ENCODE measurements at regions not wholly inside any gene's neighbourhood (a gene's known extent, or its start where the extent isn't known, plus 50 kb on each side); places are given as distances from the start of the nearest gene placed in this dataset.

GRCh38 chr16:51864575-51864974, 682.4 kb downstream of the TOX3 start:
- TF ChIP-seq CTCF (IDR thresholded peaks at IDR 0.05; ENCODE audit: low read depth, low read length) (no peak), EZH2phosphoT487 (IDR thresholded peaks at IDR 0.05; ENCODE audit: low read depth) (no peak)
